ENCODE measurements at regions not wholly inside any gene's neighbourhood (a gene's known extent, or its start where the extent isn't known, plus 50 kb on each side); places are given as distances from the start of the nearest gene placed in this dataset.

DNA sequence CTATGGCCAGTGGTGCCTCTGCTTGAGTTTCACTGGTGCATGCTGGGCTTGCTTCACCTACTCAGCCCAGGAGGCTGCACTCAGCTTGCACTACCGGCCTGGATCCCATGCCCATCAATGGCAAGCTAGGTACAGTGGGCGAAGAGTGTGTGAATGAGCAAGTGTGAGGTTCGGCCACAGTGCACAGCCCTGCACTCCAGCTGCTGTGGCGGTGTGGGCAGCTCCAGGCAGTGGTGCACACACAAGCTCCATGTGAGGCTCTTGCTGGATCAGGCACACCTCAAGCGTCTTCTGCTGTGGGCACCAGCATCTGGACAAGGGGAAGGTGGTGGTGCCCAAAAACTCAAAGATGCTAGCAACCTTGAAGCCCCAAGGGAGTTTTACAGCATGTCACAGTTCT, 820.9 kb upstream of the LCORL start:
- Histone ChIP-seq H3K4me3 (no peak overlapping the region), H3K4me1 (no peaks in the 10 kb centered on the region), H3K9me3 (no peaks in the 10 kb centered on the region), H3K36me3 (no peaks in the 10 kb centered on the region), H3K27me3 (no peaks in the 10 kb centered on the region), H3K27ac (no peak overlapping the region)
- DNase-seq, result no peak
- intact Hi-C loops (cut with DNase I; ENCODE audit: low total_unique reads) (no loop called here), in situ Hi-C loops (cut with MboI; ENCODE audit: low pct_ligation_motif_present in 1 of 4, low pct_unique_long_range_greater_than_20kb in 1 of 4, low sequenced_read_pairs in 3 of 4) (no loop called here)
- 90% methylated on average over 5 of the region's 5 CpGs; no CpG with 5 or more reads in 1 of the 2 donors for WGBS, 2 donors (ENCODE audit: low coverage in 1 of 2)
- TF ChIP-seq POLR2A (IDR thresholded peaks at IDR 0.05) (no peak), EP300 (IDR thresholded peaks at IDR 0.05; ENCODE audit: low read depth) (no peak), POLR2AphosphoS5 (IDR thresholded peaks at IDR 0.05) (no peak)
- TF ChIP-seq, protein P1, sequence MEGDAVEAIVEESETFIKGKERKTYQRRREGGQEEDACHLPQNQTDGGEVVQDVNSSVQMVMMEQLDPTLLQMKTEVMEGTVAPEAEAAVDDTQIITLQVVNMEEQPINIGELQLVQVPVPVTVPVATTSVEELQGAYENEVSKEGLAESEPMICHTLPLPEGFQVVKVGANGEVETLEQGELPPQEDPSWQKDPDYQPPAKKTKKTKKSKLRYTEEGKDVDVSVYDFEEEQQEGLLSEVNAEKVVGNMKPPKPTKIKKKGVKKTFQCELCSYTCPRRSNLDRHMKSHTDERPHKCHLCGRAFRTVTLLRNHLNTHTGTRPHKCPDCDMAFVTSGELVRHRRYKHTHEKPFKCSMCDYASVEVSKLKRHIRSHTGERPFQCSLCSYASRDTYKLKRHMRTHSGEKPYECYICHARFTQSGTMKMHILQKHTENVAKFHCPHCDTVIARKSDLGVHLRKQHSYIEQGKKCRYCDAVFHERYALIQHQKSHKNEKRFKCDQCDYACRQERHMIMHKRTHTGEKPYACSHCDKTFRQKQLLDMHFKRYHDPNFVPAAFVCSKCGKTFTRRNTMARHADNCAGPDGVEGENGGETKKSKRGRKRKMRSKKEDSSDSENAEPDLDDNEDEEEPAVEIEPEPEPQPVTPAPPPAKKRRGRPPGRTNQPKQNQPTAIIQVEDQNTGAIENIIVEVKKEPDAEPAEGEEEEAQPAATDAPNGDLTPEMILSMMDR (IDR thresholded peaks at IDR 0.05), result no peak

DNA sequence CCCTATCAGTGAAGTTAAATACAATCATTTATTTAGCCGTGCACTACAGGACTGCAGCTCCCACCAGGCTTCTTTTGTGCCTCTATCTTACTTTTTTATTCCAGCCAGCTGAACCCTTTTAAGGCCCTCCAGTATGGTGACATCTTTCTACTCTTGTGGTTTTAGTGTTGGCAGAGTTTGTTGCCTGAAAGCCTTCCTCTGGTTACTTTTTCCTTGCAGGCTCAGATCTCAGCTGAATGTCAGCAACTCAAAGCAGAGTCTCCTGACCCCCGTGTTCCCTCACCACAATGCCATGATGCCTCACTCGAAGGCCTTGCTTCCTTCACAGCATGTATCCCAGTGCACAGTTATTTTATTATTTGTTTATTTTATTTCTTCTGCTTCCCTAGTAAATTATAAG, 818.9 kb upstream of the LCORL start:
- 57 to 76% methylated on average over 3 of the region's 3 CpGs for WGBS, 2 donors (ENCODE audit: low coverage in 1 of 2)
- Histone ChIP-seq H3K36me3 (no peaks in the 10 kb centered on the region), H3K4me3 (no peak overlapping the region), H3K27ac (no peak overlapping the region), H3K4me1 (no peaks in the 10 kb centered on the region), H3K27me3 (no peaks in the 10 kb centered on the region), H3K9me3 (no peaks in the 10 kb centered on the region)
- TF ChIP-seq POLR2AphosphoS5 (IDR thresholded peaks at IDR 0.05), result no peak
- no peak for TF ChIP-seq POLR2A (IDR thresholded peaks at IDR 0.05)
- TF ChIP-seq, protein P1 (IDR thresholded peaks at IDR 0.05), result no peak
- TF ChIP-seq EP300 (IDR thresholded peaks at IDR 0.05; ENCODE audit: low read depth), result no peak
- in situ Hi-C loops (cut with MboI; ENCODE audit: low pct_ligation_motif_present in 1 of 4, low pct_unique_long_range_greater_than_20kb in 1 of 4, low sequenced_read_pairs in 3 of 4) (no loop called here), intact Hi-C loops (cut with DNase I; ENCODE audit: low total_unique reads) (no loop called here)
- no peak for DNase-seq

DNA sequence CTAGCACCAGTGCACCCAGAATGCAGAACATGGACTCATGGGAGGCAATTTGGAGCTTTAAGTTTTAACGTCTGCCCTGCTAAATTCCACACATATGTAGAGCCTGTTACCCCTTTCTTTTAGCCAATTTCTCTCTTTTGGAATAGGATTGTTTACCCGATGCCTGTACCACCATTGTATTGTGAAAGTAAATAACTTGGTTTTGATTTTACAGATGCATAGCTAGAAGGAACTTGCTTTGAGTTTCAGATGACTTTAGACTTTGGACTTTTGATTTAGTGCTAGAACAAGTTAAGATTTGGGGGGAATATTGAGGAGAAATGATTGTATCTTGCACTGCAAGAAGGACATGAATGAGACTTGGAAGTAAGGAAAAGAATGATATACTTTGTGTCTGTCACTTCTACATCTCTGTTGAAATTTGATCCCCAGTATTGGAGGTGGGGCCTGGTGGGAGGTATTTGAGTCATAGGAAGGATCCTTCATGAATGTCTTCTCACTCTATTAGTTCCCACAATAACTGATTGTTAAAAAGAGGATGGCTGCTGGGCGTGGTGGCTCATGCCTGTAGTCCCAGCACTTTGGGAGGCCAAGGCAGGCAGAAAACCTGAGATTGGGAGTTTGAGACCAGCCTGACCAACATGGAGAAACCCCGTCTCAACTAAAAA, 794.8 kb upstream of the LCORL start:
- H3K4me1 ChIP-seq, result no peaks in the 10 kb centered on the region
- H3K27ac ChIP-seq, result no peak overlapping the region
- 82 to 83% methylated on average over 1 to 4 of the region's 4 CpGs for WGBS, 2 donors (ENCODE audit: low coverage in 1 of 2)
- no peak for TF ChIP-seq POLR2A (IDR thresholded peaks at IDR 0.05)
- TF ChIP-seq, protein P1 (IDR thresholded peaks at IDR 0.05), result no peak
- no peak for TF ChIP-seq EP300 (IDR thresholded peaks at IDR 0.05; ENCODE audit: low read depth)
- TF ChIP-seq POLR2AphosphoS5 (IDR thresholded peaks at IDR 0.05), result no peak
- H3K27me3 ChIP-seq, result no peaks in the 10 kb centered on the region
- intact Hi-C loops (cut with DNase I; ENCODE audit: low total_unique reads) (no loop called here), in situ Hi-C loops (cut with MboI; ENCODE audit: low pct_ligation_motif_present in 1 of 4, low pct_unique_long_range_greater_than_20kb in 1 of 4, low sequenced_read_pairs in 3 of 4) (no loop called here)
- H3K4me3 ChIP-seq, result no peak overlapping the region
- DNase-seq, result no peak
- no peaks in the 10 kb centered on the region for H3K36me3 ChIP-seq
- H3K9me3 ChIP-seq, result no peaks in the 10 kb centered on the region

DNA sequence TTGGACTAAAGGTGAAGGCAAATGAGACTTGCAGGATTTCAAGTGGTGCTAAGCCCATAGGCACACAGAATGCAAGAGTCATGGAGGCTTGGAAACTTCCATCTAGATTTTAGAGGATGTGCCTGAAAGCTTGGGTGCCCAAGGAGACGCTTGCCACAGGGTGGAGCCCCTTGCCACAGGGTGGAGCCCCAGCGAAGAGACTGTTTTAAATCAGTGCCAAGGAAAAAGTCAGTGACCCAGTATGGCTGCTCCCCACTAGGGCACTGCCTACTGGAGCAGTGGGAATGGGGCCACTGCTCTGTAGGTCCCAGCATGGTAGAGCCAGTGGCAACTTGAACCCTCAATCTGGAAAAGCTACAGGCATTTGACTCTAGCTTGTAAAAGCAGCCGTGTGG, 794.2 kb upstream of the LCORL start:
- no peaks in the 10 kb centered on the region for H3K36me3 ChIP-seq
- no peaks in the 10 kb centered on the region for H3K9me3 ChIP-seq
- no peaks in the 10 kb centered on the region for H3K27me3 ChIP-seq
- WGBS, 2 donors (ENCODE audit: low coverage in 1 of 2), result 79% methylated on average over 3 of the region's 3 CpGs; no CpG with 5 or more reads in 1 of the 2 donors
- intact Hi-C loops (cut with DNase I; ENCODE audit: low total_unique reads), result no loop called here
- no peak for TF ChIP-seq POLR2AphosphoS5 (IDR thresholded peaks at IDR 0.05)
- TF ChIP-seq EP300 (IDR thresholded peaks at IDR 0.05; ENCODE audit: low read depth), result no peak
- no peak for TF ChIP-seq POLR2A (IDR thresholded peaks at IDR 0.05)
- TF ChIP-seq, protein P1 (IDR thresholded peaks at IDR 0.05), result no peak
- no peak for DNase-seq
- H3K27ac ChIP-seq, result no peak overlapping the region
- H3K4me3 ChIP-seq, result no peak overlapping the region
- in situ Hi-C loops (cut with MboI; ENCODE audit: low pct_ligation_motif_present in 1 of 4, low pct_unique_long_range_greater_than_20kb in 1 of 4, low sequenced_read_pairs in 3 of 4), result no loop called here
- no peaks in the 10 kb centered on the region for H3K4me1 ChIP-seq

All from transverse colon (tissue), 4 donors.